ENCODE measurements at regions not wholly inside any gene's neighbourhood (a gene's known extent, or its start where the extent isn't known, plus 50 kb on each side); places are given as distances from the start of the nearest gene placed in this dataset.

- TF ChIP-seq RBBP5 (IDR thresholded peaks at IDR 0.05; ENCODE audit: borderline replicate concordance, insufficient read depth, low read length, poor library complexity, severe bottlenecking): no peak
- no peak for TF ChIP-seq EZH2 (IDR thresholded peaks at IDR 0.05; ENCODE audit: borderline replicate concordance, low read depth, low read length)
- no peak for TF ChIP-seq KLF6 (CRISPR knock-in tag; IDR thresholded peaks at IDR 0.05; ENCODE audit: borderline replicate concordance)
- no peak for TF ChIP-seq CEBPB (tag; IDR thresholded peaks at IDR 0.05)
- TF ChIP-seq JUN (IDR thresholded peaks at IDR 0.05; ENCODE audit: borderline replicate concordance, low read depth, low read length): no peak
- TF ChIP-seq JUN (CRISPR knock-in tag; IDR thresholded peaks at IDR 0.05; ENCODE audit: borderline replicate concordance): no peak
- TF ChIP-seq RAD21 (CRISPR knock-in tag; conservative IDR thresholded peaks at IDR 0.05 in 1 of 2, IDR thresholded peaks at IDR 0.05 in 1 of 2): no peak
- TF ChIP-seq ELF1 (tag; IDR thresholded peaks at IDR 0.05): no peak
- no peak for TF ChIP-seq FOSL1 (tag; conservative IDR thresholded peaks at IDR 0.05)
- TF ChIP-seq FOXK2 (conservative IDR thresholded peaks at IDR 0.05 in 1 of 2, IDR thresholded peaks at IDR 0.05 in 1 of 2; ENCODE audit: low read depth in 2 of 2): no peak
- no peak for TF ChIP-seq PHF20 (IDR thresholded peaks at IDR 0.05; ENCODE audit: partially characterized antibody)
- no peak for TF ChIP-seq POLR2A (conservative IDR thresholded peaks at IDR 0.05)
These were observed 540.1 kb upstream of the ATXN8OS start for GRCh38 chr13:69567514-69567913.

Data from K562 (cell line).